ENCODE measurements at regions not wholly inside any gene's neighbourhood (a gene's known extent, or its start where the extent isn't known, plus 50 kb on each side); places are given as distances from the start of the nearest gene placed in this dataset.

- no peak for TF ChIP-seq REST (IDR thresholded peaks at IDR 0.05; ENCODE audit: insufficient replicate concordance, low read depth)
- TF ChIP-seq POLR2AphosphoS5 (IDR thresholded peaks at IDR 0.05; ENCODE audit: low read depth), result no peak
- TF ChIP-seq, protein P1, sequence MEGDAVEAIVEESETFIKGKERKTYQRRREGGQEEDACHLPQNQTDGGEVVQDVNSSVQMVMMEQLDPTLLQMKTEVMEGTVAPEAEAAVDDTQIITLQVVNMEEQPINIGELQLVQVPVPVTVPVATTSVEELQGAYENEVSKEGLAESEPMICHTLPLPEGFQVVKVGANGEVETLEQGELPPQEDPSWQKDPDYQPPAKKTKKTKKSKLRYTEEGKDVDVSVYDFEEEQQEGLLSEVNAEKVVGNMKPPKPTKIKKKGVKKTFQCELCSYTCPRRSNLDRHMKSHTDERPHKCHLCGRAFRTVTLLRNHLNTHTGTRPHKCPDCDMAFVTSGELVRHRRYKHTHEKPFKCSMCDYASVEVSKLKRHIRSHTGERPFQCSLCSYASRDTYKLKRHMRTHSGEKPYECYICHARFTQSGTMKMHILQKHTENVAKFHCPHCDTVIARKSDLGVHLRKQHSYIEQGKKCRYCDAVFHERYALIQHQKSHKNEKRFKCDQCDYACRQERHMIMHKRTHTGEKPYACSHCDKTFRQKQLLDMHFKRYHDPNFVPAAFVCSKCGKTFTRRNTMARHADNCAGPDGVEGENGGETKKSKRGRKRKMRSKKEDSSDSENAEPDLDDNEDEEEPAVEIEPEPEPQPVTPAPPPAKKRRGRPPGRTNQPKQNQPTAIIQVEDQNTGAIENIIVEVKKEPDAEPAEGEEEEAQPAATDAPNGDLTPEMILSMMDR (IDR thresholded peaks at IDR 0.05; ENCODE audit: insufficient read depth, low read length), result no peak
- TF ChIP-seq GABPA (IDR thresholded peaks at IDR 0.05; ENCODE audit: low read depth), result no peak
- TF ChIP-seq SPI1 (IDR thresholded peaks at IDR 0.05; ENCODE audit: borderline replicate concordance, low read depth), result no peak
- no peak for DNase-seq (ENCODE audit: low read depth in 1 of 2, low spot score in 1 of 2)
These were observed 176.4 kb downstream of the ZNF281 start for GRCh38 chr1:200233393-200233792.

GRCh38 chr1:200231787-200232231, 178.0 kb downstream of the ZNF281 start:
- no peak for TF ChIP-seq REST (IDR thresholded peaks at IDR 0.05; ENCODE audit: insufficient replicate concordance, low read depth)
- TF ChIP-seq, protein P1 (IDR thresholded peaks at IDR 0.05; ENCODE audit: insufficient read depth, low read length), result no peak
- no peak for TF ChIP-seq POLR2AphosphoS5 (IDR thresholded peaks at IDR 0.05; ENCODE audit: low read depth)
- Histone ChIP-seq H3K4me3 (replicated peaks; ENCODE audit: insufficient read depth, low read length) (no peak overlapping the region), H3K27ac (replicated peaks) (no peak overlapping the region), H3K27me3 (ENCODE audit: insufficient read depth, poor library complexity, severe bottlenecking) (peaks cover 6% of the 10 kb centered on the region)
- no peak for DNase-seq (ENCODE audit: low read depth in 1 of 2, low spot score in 1 of 2)

More at GRCh38 chr1:200233393-200233792, 176.4 kb downstream of the ZNF281 start:
- Histone ChIP-seq H3K27ac (replicated peaks) (no peak overlapping the region), H3K4me3 (replicated peaks; ENCODE audit: insufficient read depth, low read length) (no peak overlapping the region), H3K27me3 (ENCODE audit: insufficient read depth, poor library complexity, severe bottlenecking) (peaks cover 4% of the 10 kb centered on the region)

- Histone ChIP-seq H3K4me3 (replicated peaks; ENCODE audit: insufficient read depth, low read length) (no peak overlapping the region), H3K27me3 (ENCODE audit: insufficient read depth, poor library complexity, severe bottlenecking) (peaks cover 6% of the 10 kb centered on the region), H3K27ac (replicated peaks) (no peak overlapping the region)
- TF ChIP-seq, protein P1 (IDR thresholded peaks at IDR 0.05; ENCODE audit: insufficient read depth, low read length), result no peak
- TF ChIP-seq GABPA (IDR thresholded peaks at IDR 0.05; ENCODE audit: low read depth), result no peak
- no peak for TF ChIP-seq SPI1 (IDR thresholded peaks at IDR 0.05; ENCODE audit: borderline replicate concordance, low read depth)
- no peak for TF ChIP-seq REST (IDR thresholded peaks at IDR 0.05; ENCODE audit: insufficient replicate concordance, low read depth)
- DNase-seq (ENCODE audit: low read depth in 1 of 2, low spot score in 1 of 2), result no peak
These were observed 179.2 kb downstream of the ZNF281 start for GRCh38 chr1:200230671-200231070.
